Neural cell (in vitro differentiated cells): ENCODE measurements at regions not wholly inside any gene's neighbourhood (a gene's known extent, or its start where the extent isn't known, plus 50 kb on each side); places are given as distances from the start of the nearest gene placed in this dataset.

Source experiments
- CTCF ChIP-seq: fragments of 450-650 bp; IDR thresholded peaks from 2 replicates; pipeline ENCODE4 v1.5.1; 2014; ENCODE audit warnings: antibody characterized with exemption, mild to moderate bottlenecking, moderate library complexity; ENCODE audit not compliant: poor library complexity, severe bottlenecking
- POLR2AphosphoS5 ChIP-seq: IDR thresholded peaks from 2 replicates; pipeline ENCODE4 v1.6.1; 2012
- REST ChIP-seq: IDR thresholded peaks from 2 replicates; pipeline ENCODE4 v1.6.1; 2012; ENCODE audit warnings: borderline replicate concordance

DNA sequence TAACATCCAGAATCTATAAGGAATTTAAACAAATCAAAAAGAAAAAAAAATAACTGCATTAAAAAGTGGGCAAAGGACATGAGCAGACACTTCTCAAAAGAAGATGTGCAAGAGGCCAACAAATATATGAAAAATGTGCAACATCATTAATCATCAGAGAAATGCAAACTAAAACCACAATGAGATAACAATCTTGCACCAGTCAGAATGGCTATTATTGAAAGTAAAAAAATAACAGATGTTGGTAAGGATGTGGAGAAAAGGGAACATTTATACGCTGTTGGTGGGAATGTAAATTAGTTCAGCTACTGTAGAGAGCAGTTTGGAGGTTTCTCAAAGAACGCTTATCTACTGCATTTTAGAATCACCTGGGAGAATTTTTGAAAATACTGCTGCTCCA lies 186.1 kb downstream of the OTOL1 start:
- TF ChIP-seq CTCF = no peak
- no peak for TF ChIP-seq REST
- TF ChIP-seq POLR2AphosphoS5 = no peak
